SJCRH30 (cell line): ENCODE measurements at regions not wholly inside any gene's neighbourhood (a gene's known extent, or its start where the extent isn't known, plus 50 kb on each side); places are given as distances from the start of the nearest gene placed in this dataset.
A peak's percentile ranks its signal among the peaks of the same experiment; 100 is the strongest.

Experiments
- DNase-seq, 2 experiments: peaks; one replicate each; pipeline ENCODE4 v3.0.0-alpha.2; 2015 to 2020
- H3K27ac ChIP-seq: fragments of 250-450 bp; sonication (Bioruptor Pico); 2 replicates; pipeline ENCODE4 v1.5.1; 2020; ENCODE audit warnings: mild to moderate bottlenecking, moderate library complexity
- H3K27me3 ChIP-seq: fragments of 250-450 bp; sonication (Bioruptor Pico); 2 replicates; pipeline ENCODE4 v1.5.1; 2020; ENCODE audit warnings: mild to moderate bottlenecking, moderate library complexity
- H3K36me3 ChIP-seq: fragments of 250-450 bp; sonication (Bioruptor Pico); 2 replicates; pipeline ENCODE4 v1.5.1; 2020; ENCODE audit warnings: mild to moderate bottlenecking, moderate library complexity
- H3K4me1 ChIP-seq: fragments of 250-450 bp; sonication (Bioruptor Pico); 2 replicates; pipeline ENCODE4 v1.5.1; 2020; ENCODE audit warnings: mild to moderate bottlenecking, moderate library complexity
- H3K4me3 ChIP-seq: fragments of 250-450 bp; sonication (Bioruptor Pico); 2 replicates; pipeline ENCODE4 v1.5.1; 2020; ENCODE audit warnings: mild to moderate bottlenecking, moderate library complexity
- H3K9me3 ChIP-seq: fragments of 250-450 bp; sonication (Bioruptor Pico); replicated peaks from 2 replicates; pipeline ENCODE4 v1.5.1; 2020; ENCODE audit warnings: mild to moderate bottlenecking, moderate library complexity

DNA sequence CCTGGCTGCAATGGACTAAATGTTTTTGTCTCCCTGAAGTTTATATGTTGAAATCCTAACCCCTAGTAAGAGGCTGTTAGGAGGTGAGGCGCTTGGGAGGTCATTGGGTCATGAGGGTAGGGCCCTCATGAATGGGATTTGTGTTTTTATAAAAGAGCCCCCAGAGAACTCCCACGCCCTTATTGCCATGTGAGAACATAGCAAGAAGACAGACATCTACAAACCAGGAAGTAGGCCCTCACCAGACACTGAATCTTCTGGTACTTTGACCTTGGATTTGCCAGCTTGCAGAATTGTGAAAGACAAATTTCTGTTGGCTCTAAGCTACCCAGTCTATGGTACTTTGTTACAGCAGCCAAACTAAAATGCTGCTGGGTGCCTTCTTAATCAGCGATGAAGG is 96.1 kb upstream of the SPATA13 start:
- no peaks in the 10 kb centered on the region for H3K9me3 ChIP-seq
- H3K36me3 ChIP-seq: no peaks in the 10 kb centered on the region
- H3K27me3 ChIP-seq: no peaks in the 10 kb centered on the region
- no peak overlapping the region for H3K4me3 ChIP-seq
- no peak overlapping the region for H3K27ac ChIP-seq
- H3K4me1 ChIP-seq: 0 out of 2 replicates have a peak, but pooled peaks cover 3% of the 10 kb centered on the region
- no peak for DNase-seq

DNA sequence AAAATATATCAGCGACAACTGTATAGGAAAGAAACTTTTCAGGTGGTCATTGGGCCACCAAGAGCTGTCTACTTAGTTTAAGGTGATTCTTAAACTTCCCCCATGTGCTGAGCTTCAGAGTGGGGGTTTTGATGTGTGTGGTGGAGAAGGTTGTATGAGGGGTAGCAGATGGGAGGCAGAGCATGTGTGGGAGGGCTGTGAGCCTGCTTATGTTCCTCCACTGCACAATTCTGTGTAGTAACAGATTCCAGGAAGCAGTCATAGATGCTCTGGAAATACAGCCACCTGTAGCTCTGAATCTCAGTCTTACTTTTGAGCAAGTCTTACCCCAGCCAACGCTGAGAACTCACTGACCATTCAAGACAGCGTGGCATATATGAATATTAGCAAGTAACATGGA is 95.3 kb upstream of the SPATA13 start:
- Histone ChIP-seq H3K4me1 (0 out of 2 replicates have a peak, but pooled peaks cover 3% of the 10 kb centered on the region), H3K36me3 (no peaks in the 10 kb centered on the region), H3K4me3 (no peak overlapping the region), H3K9me3 (no peaks in the 10 kb centered on the region), H3K27me3 (no peaks in the 10 kb centered on the region), H3K27ac (no peak overlapping the region)
- no peak for DNase-seq

GRCh38 chr13:24066405-24067295 is 93.9 kb upstream of the SPATA13 start:
- no peak overlapping the region for H3K4me3 ChIP-seq
- peak in 1 of 2 experiments; percentile 24 for DNase-seq
- no peaks in the 10 kb centered on the region for H3K9me3 ChIP-seq
- no peak overlapping the region for H3K27ac ChIP-seq
- H3K36me3 ChIP-seq: no peaks in the 10 kb centered on the region
- no peaks in the 10 kb centered on the region for H3K27me3 ChIP-seq
- 0 out of 2 replicates have a peak, but pooled peaks cover 3% of the 10 kb centered on the region for H3K4me1 ChIP-seq

GRCh38 chr13:24068472-24068871 is 92.0 kb upstream of the SPATA13 start:
- Histone ChIP-seq H3K27ac (no peak overlapping the region), H3K9me3 (no peaks in the 10 kb centered on the region), H3K4me1 (0 out of 2 replicates have a peak, but pooled peaks cover 3% of the 10 kb centered on the region), H3K27me3 (no peaks in the 10 kb centered on the region), H3K36me3 (no peaks in the 10 kb centered on the region), H3K4me3 (no peak overlapping the region)
- DNase-seq: no peak

GRCh38 chr13:24071016-24071415 is 89.5 kb upstream of the SPATA13 start:
- Histone ChIP-seq H3K9me3 (peaks cover 3% of the 10 kb centered on the region; the same call in 1 of the 2 replicates), H3K4me3 (no peak overlapping the region), H3K27ac (no peak overlapping the region), H3K27me3 (no peaks in the 10 kb centered on the region), H3K4me1 (0 out of 2 replicates have a peak, but pooled peaks cover 3% of the 10 kb centered on the region), H3K36me3 (no peaks in the 10 kb centered on the region)
- DNase-seq: peak in 1 of 2 experiments; percentile 13

- H3K27me3 ChIP-seq: no peaks in the 10 kb centered on the region
- no peak overlapping the region for H3K27ac ChIP-seq
- peaks cover 3% of the 10 kb centered on the region; the same call in 1 of the 2 replicates for H3K9me3 ChIP-seq
- H3K4me1 ChIP-seq: 0 out of 2 replicates have a peak, but pooled peaks cover 3% of the 10 kb centered on the region
- no peaks in the 10 kb centered on the region for H3K36me3 ChIP-seq
- no peak for DNase-seq
- no peak overlapping the region for H3K4me3 ChIP-seq
Observed at GRCh38 chr13:24071423-24072075, 89.0 kb upstream of the SPATA13 start.

- Histone ChIP-seq H3K36me3 (no peaks in the 10 kb centered on the region), H3K4me3 (no peak overlapping the region)
Observed at GRCh38 chr13:24073657-24074056, 86.9 kb upstream of the SPATA13 start.

GRCh38 chr13:24074678-24075077 is 85.8 kb upstream of the SPATA13 start:
- no peak overlapping the region for H3K4me3 ChIP-seq
- H3K27ac ChIP-seq: no peak overlapping the region
- no peaks in the 10 kb centered on the region for H3K27me3 ChIP-seq
- no peak for DNase-seq
- no peaks in the 10 kb centered on the region for H3K4me1 ChIP-seq
- H3K9me3 ChIP-seq: peaks cover 3% of the 10 kb centered on the region; the same call in 1 of the 2 replicates
- no peaks in the 10 kb centered on the region for H3K36me3 ChIP-seq

More at GRCh38 chr13:24073657-24074056, 86.9 kb upstream of the SPATA13 start:
- DNase-seq: no peak
- Histone ChIP-seq H3K9me3 (peaks cover 3% of the 10 kb centered on the region; the same call in 1 of the 2 replicates), H3K27me3 (no peaks in the 10 kb centered on the region), H3K27ac (no peak overlapping the region), H3K4me1 (0 out of 2 replicates have a peak, but pooled peaks cover under 1% of the 10 kb centered on the region)

DNA sequence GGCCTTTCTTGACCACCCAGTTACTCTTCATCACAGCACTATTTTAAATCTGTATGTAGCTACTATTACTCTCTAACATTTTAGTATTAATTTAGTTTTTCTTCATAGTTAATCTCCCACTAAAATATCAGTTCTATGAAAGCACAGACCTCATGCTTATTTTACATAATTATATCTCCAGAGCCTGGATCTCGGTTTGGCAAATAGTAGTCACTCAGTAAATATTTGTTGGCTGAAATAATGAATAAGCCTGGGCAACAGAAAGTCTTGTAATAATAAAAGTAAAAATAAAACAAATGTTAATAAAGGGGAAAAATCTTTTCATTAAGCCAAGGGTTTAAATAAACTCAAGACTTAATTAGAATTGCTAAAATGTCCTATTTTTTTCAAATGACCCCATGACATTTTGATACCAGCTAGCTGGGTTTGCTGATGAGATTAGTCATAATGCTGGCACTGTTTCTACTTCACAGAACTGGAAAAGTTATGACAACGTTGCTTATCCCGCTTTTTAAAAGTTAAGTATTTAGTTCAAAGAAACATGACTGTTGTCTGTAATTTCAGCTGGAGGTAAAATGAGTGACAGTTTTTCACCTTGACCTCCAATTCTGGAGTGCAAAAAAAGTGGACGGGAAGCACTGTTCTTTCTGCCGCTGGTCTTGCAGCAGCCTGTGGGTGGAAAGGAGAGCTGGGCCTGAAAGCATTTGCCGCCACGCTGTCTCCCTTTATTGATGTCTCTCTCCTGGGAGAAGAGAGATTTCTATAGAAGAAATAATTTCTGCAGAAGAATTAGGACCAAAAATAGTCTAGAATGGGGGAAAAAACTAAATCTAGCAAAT is 85.2 kb upstream of the SPATA13 start:
- H3K4me3 ChIP-seq: no peak overlapping the region
- no peaks in the 10 kb centered on the region for H3K4me1 ChIP-seq
- H3K27me3 ChIP-seq: no peaks in the 10 kb centered on the region
- no peaks in the 10 kb centered on the region for H3K36me3 ChIP-seq
- peaks cover 3% of the 10 kb centered on the region; the same call in 1 of the 2 replicates for H3K9me3 ChIP-seq
- no peak overlapping the region for H3K27ac ChIP-seq
- no peak for DNase-seq

DNA sequence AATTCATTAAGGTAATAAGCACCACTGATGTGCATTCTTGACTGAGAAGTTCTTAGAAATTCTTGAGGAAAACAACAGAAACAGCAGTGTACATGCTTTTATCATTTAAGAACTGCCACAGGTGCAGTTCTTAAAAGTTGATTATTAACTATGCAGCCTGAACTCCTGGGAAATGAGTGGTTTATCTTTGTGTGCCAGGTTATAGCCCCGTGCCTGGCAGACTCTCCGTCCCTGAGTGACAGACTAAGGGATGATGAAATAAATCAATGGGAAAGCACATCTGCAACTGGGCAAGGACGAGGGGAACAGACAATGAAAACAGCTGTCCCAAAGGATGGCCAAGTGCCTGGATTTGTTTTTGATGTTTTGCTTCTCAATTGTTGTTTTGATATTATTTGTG is 84.4 kb upstream of the SPATA13 start:
- Histone ChIP-seq H3K27me3 (no peaks in the 10 kb centered on the region), H3K27ac (no peak overlapping the region), H3K36me3 (no peaks in the 10 kb centered on the region), H3K4me3 (no peak overlapping the region), H3K4me1 (no peaks in the 10 kb centered on the region), H3K9me3 (peaks cover 3% of the 10 kb centered on the region; the same call in 1 of the 2 replicates)
- DNase-seq: no peak

DNA sequence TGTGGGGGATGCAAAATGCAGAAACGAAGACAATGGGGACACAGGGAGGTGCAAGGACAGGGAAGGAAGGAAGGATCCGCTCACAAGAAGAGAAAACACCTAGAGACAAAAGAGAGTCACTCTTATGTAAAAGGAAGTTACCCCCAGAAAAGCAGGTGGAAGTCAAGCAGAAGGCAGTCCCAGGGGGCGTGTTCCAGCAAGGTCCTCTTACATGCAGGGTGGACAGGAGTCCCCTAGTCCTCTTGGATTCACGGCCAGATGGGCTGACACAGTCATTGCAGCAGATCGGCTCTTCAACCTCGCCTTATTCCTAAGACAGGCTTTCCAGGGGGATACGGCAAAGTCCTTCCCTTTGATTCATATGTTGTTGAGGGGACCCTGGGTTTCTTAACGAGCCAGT is 83.9 kb upstream of the SPATA13 start:
- H3K4me3 ChIP-seq: no peak overlapping the region
- no peak for DNase-seq
- no peaks in the 10 kb centered on the region for H3K36me3 ChIP-seq
- H3K27me3 ChIP-seq: no peaks in the 10 kb centered on the region
- peaks cover 3% of the 10 kb centered on the region; the same call in 1 of the 2 replicates for H3K9me3 ChIP-seq
- H3K27ac ChIP-seq: no peak overlapping the region
- no peaks in the 10 kb centered on the region for H3K4me1 ChIP-seq

- no peak overlapping the region for H3K27ac ChIP-seq
- no peaks in the 10 kb centered on the region for H3K27me3 ChIP-seq
- H3K4me1 ChIP-seq: no peaks in the 10 kb centered on the region
Observed at GRCh38 chr13:24080134-24080533, 80.4 kb upstream of the SPATA13 start.

GRCh38 chr13:24081387-24081786 is 79.1 kb upstream of the SPATA13 start:
- H3K4me1 ChIP-seq: no peaks in the 10 kb centered on the region
- no peaks in the 10 kb centered on the region for H3K36me3 ChIP-seq
- no peak overlapping the region for H3K27ac ChIP-seq
- H3K9me3 ChIP-seq: no peaks in the 10 kb centered on the region
- DNase-seq: no peak
- no peaks in the 10 kb centered on the region for H3K27me3 ChIP-seq
- H3K4me3 ChIP-seq: no peak overlapping the region

More at GRCh38 chr13:24080134-24080533, 80.4 kb upstream of the SPATA13 start:
- no peak for DNase-seq
- Histone ChIP-seq H3K9me3 (no peaks in the 10 kb centered on the region), H3K4me3 (no peak overlapping the region), H3K36me3 (no peaks in the 10 kb centered on the region)

DNA sequence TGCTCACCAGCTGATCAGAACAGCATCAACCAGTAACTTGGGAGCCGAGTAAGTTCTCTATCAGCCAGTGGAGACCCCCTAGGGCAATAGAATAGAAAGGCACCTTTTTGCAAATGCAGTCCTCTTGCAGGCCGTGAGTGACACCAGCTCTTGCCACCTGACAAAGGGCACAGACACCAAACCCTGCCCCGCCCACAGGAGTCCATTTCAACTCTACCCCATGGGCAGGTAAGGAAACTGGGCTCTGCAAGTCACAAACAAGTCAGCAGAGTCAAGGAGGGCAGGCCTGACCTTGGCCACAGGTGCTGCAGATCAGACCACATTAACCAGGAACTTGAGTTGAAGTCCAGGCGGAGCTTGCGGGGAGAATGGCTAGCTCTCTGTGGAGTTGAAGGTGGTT is 77.4 kb upstream of the SPATA13 start:
- Histone ChIP-seq H3K27ac (no peak overlapping the region), H3K4me1 (peaks cover 4% of the 10 kb centered on the region; the same call in 1 of the 2 replicates)

More for the DNA sequence above, 77.4 kb upstream of the SPATA13 start:
- DNase-seq: no peak
- no peak overlapping the region for H3K4me3 ChIP-seq
- no peaks in the 10 kb centered on the region for H3K9me3 ChIP-seq
- no peaks in the 10 kb centered on the region for H3K36me3 ChIP-seq
- H3K27me3 ChIP-seq: no peaks in the 10 kb centered on the region
